Colonic mucosa (tissue), 4 donors: ENCODE measurements at regions not wholly inside any gene's neighbourhood (a gene's known extent, or its start where the extent isn't known, plus 50 kb on each side); places are given as distances from the start of the nearest gene placed in this dataset.

Source experiments
- DNase-seq: peaks from one replicate; pipeline ENCODE4 v3.0.0-alpha.2; 2020
- H3K27ac ChIP-seq: fragments of 200-600 bp; one replicate; pipeline ENCODE4 v1.8.0; 2021
- H3K27me3 ChIP-seq: fragments of 200-600 bp; one replicate; pipeline ENCODE4 v1.8.0; 2021
- H3K36me3 ChIP-seq: fragments of 200-600 bp; one replicate; pipeline ENCODE4 v1.8.0; 2021
- H3K4me1 ChIP-seq: fragments of 200-600 bp; one replicate; pipeline ENCODE4 v1.8.0; 2021; ENCODE audit warnings: mild to moderate bottlenecking
- H3K4me3 ChIP-seq: fragments of 200-600 bp; one replicate; pipeline ENCODE4 v1.8.0; 2021
- H3K9ac ChIP-seq, 2 donors: one replicate each; pipeline ENCODE4 v1.7.0; 2013; ENCODE audit warnings: control low read depth in 2 of 2, low read depth in 2 of 2, low read length in 2 of 2
- H3K9me3 ChIP-seq: fragments of 200-600 bp; one replicate; pipeline ENCODE4 v1.8.0; 2021
- CTCF ChIP-seq: fragments of 200-600 bp; IDR thresholded peaks from one replicate; pipeline ENCODE4 v1.8.0; 2022; ENCODE audit warnings: antibody characterized with exemption, mild to moderate bottlenecking
- intact Hi-C: fragments of 100-400 bp; cut with DNase I; formaldehyde crosslinking; loops from one replicate; pipeline ENCODE4 v1.14.1; 2022
- donor health status: healthy.
- donor health status: DM: no; HTN: no; CAD: no.
- donor health status: DM: no; HTN: no; CAD: no.

DNA sequence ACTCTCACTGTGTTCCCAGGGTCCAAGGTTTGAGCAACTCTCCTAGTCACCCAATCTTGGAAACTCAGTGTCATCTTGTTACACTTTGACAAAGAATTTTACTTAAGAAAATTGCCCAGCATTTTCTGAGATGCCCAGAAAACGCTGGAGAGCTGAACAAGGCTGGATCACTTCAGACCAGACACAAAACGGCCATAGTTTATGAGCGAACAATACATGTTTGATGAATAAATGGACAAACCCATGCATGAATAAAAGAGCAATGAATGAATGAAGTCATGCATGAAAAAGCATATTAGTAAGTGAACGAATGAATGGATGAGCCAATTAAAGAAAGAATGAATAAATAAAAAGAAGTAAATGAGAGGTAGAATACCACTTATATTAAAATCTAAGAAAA lies 103.8 kb downstream of the MATN1 start:
- no peaks in the 10 kb centered on the region for H3K4me1 ChIP-seq
- intact Hi-C loops, result no loop called here
- no peak overlapping the region for H3K27ac ChIP-seq
- no peak for TF ChIP-seq CTCF
- H3K27me3 ChIP-seq, result no peaks in the 10 kb centered on the region
- no peak for DNase-seq
- H3K36me3 ChIP-seq, result no peaks in the 10 kb centered on the region
- no peak overlapping the region for H3K4me3 ChIP-seq
- H3K9me3 ChIP-seq, result no peaks in the 10 kb centered on the region
- no peak overlapping the region for H3K9ac ChIP-seq

GRCh38 chr1:30618335-30618747 lies 105.0 kb downstream of the MATN1 start:
- H3K27me3 ChIP-seq, result no peaks in the 10 kb centered on the region
- TF ChIP-seq CTCF, result no peak
- no peaks in the 10 kb centered on the region for H3K36me3 ChIP-seq
- H3K4me1 ChIP-seq, result no peaks in the 10 kb centered on the region
- DNase-seq, result no peak
- no peak overlapping the region for H3K27ac ChIP-seq
- H3K4me3 ChIP-seq, result no peak overlapping the region
- intact Hi-C loops, result no loop called here
- no peaks in the 10 kb centered on the region for H3K9me3 ChIP-seq
- no peak overlapping the region for H3K9ac ChIP-seq

DNA sequence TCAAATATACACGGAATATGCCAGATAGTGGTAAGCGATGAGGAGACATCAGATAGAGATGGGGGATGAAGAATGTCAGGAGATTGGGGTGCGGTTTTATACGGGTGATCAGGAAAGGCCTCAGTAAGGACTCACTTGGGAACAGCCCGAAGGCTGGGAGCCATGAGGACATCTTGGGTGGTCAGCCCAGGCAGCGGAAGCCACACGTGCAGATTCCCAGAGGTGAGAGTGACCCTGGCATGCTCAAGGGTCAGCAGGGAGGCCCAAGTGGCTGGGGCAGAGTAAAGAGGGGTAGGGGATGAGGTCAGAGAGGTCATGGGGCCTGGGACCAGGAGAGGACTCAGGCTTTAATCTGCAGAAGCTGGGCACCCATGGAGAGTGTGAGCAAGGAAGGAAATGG lies 106.6 kb downstream of the MATN1 start:
- Histone ChIP-seq H3K4me3 (no peak overlapping the region), H3K36me3 (no peaks in the 10 kb centered on the region), H3K27ac (no peak overlapping the region), H3K27me3 (no peaks in the 10 kb centered on the region), H3K9ac (no peak overlapping the region), H3K9me3 (no peaks in the 10 kb centered on the region), H3K4me1 (no peaks in the 10 kb centered on the region)
- intact Hi-C loops, result no loop called here
- DNase-seq, result no peak
- no peak for TF ChIP-seq CTCF

GRCh38 chr1:30615816-30616590 lies 107.4 kb downstream of the MATN1 start:
- Histone ChIP-seq H3K27me3 (no peaks in the 10 kb centered on the region), H3K9me3 (no peaks in the 10 kb centered on the region), H3K27ac (no peak overlapping the region), H3K36me3 (no peaks in the 10 kb centered on the region), H3K4me3 (no peak overlapping the region), H3K9ac (no peak overlapping the region), H3K4me1 (no peaks in the 10 kb centered on the region)
- TF ChIP-seq CTCF, result no peak
- intact Hi-C loops, result no loop called here
- DNase-seq, result no peak

GRCh38 chr1:30615076-30615795 lies 108.1 kb downstream of the MATN1 start:
- no peak for DNase-seq
- Histone ChIP-seq H3K27ac (no peak overlapping the region), H3K4me3 (no peak overlapping the region), H3K9me3 (no peaks in the 10 kb centered on the region), H3K4me1 (no peaks in the 10 kb centered on the region), H3K27me3 (no peaks in the 10 kb centered on the region), H3K36me3 (no peaks in the 10 kb centered on the region), H3K9ac (no peak overlapping the region)
- intact Hi-C loops, result no loop called here
- TF ChIP-seq CTCF, result no peak
